Trophoblast cell (in vitro differentiated cells and primary cell): ENCODE measurements at regions not wholly inside any gene's neighbourhood (a gene's known extent, or its start where the extent isn't known, plus 50 kb on each side); places are given as distances from the start of the nearest gene placed in this dataset.

Experiments
- DNase-seq, 2 donors: peaks; one replicate each; pipeline ENCODE4 v3.0.0-alpha.2; 2016
- H2AFZ ChIP-seq: 2 replicates; pipeline ENCODE4 v1.6.1; 2013; ENCODE audit warnings: low read length, moderate library complexity, mild to moderate bottlenecking; ENCODE audit not compliant: insufficient read depth, poor library complexity
- H2AK5ac ChIP-seq: 2 replicates; pipeline ENCODE4 v1.6.1; 2013; ENCODE audit warnings: mild to moderate bottlenecking, low read length
- H2BK120ac ChIP-seq: 2 replicates; pipeline ENCODE4 v1.6.1; 2013; ENCODE audit warnings: low read length, mild to moderate bottlenecking, moderate library complexity; ENCODE audit not compliant: insufficient read depth, poor library complexity
- H2BK12ac ChIP-seq: 2 replicates; pipeline ENCODE4 v1.6.1; 2013; ENCODE audit warnings: mild to moderate bottlenecking, low read length, moderate library complexity
- H2BK5ac ChIP-seq: 2 replicates; pipeline ENCODE4 v1.6.1; 2013; ENCODE audit warnings: low read length, low read depth, moderate library complexity, mild to moderate bottlenecking; ENCODE audit not compliant: poor library complexity
- H3K14ac ChIP-seq: 2 replicates; pipeline ENCODE4 v1.6.1; 2013; ENCODE audit warnings: mild to moderate bottlenecking, low read length
- H3K18ac ChIP-seq: 2 replicates; pipeline ENCODE4 v1.6.1; 2013; ENCODE audit warnings: mild to moderate bottlenecking, low read length
- H3K23ac ChIP-seq: 2 replicates; pipeline ENCODE4 v1.6.1; 2013; ENCODE audit warnings: low read length
- H3K27ac ChIP-seq: 2 replicates; pipeline ENCODE4 v1.5.1; 2013; ENCODE audit warnings: low read depth, mild to moderate bottlenecking, inconsistent platforms, low read length, moderate library complexity
- H3K27me3 ChIP-seq: 2 replicates; pipeline ENCODE4 v1.6.1; 2013; ENCODE audit warnings: inconsistent platforms, mild to moderate bottlenecking, low read length, moderate library complexity; ENCODE audit not compliant: insufficient read depth
- H3K36me3 ChIP-seq, 2 experiments: 1 replicate in 1 of 2; 2 replicates in 1 of 2; pipeline ENCODE4 v1.6.1; 2013; ENCODE audit warnings: low read length in 2 of 2, mild to moderate bottlenecking in 2 of 2, moderate library complexity in 1 of 2; ENCODE audit not compliant: insufficient read depth in 2 of 2, control insufficient read depth in 1 of 2
- H3K4ac ChIP-seq: 2 replicates; pipeline ENCODE4 v1.6.1; 2013; ENCODE audit warnings: low read depth, mild to moderate bottlenecking, low read length, moderate library complexity
- H3K4me1 ChIP-seq, 2 experiments: 1 replicate in 1 of 2; 2 replicates in 1 of 2; pipeline ENCODE4 v1.6.1; 2013; ENCODE audit warnings: low read length in 2 of 2, mild to moderate bottlenecking in 2 of 2, moderate library complexity in 1 of 2; ENCODE audit not compliant: insufficient read depth in 2 of 2, control insufficient read depth in 1 of 2
- H3K4me2 ChIP-seq: 2 replicates; pipeline ENCODE4 v1.6.1; 2013; ENCODE audit warnings: inconsistent platforms, mild to moderate bottlenecking, low read length, moderate library complexity
- H3K4me3 ChIP-seq: 2 replicates; pipeline ENCODE4 v1.5.1; 2013; ENCODE audit warnings: mild to moderate bottlenecking, low read depth, low read length, inconsistent platforms
- H3K79me1 ChIP-seq: one replicate; pipeline ENCODE4 v1.6.1; 2013; ENCODE audit warnings: low read length
- H3K79me2 ChIP-seq: 2 replicates; pipeline ENCODE4 v1.6.1; 2013; ENCODE audit warnings: low read length, mild to moderate bottlenecking; ENCODE audit not compliant: control insufficient read depth, insufficient read depth, poor library complexity
- H3K9ac ChIP-seq: 2 replicates; pipeline ENCODE4 v1.6.1; 2013; ENCODE audit warnings: mild to moderate bottlenecking, low read length
- H3K9me3 ChIP-seq: 2 replicates; pipeline ENCODE4 v1.6.1; 2013; ENCODE audit warnings: low read depth, mild to moderate bottlenecking, control low read depth, inconsistent platforms, low read length; ENCODE audit not compliant: insufficient read depth
- H4K12ac ChIP-seq: 2 replicates; pipeline ENCODE4 v1.6.1; 2013; ENCODE audit warnings: low read depth, mild to moderate bottlenecking, low read length, moderate library complexity
- H4K8ac ChIP-seq: 2 replicates; pipeline ENCODE4 v1.6.1; 2013; ENCODE audit warnings: low read depth, mild to moderate bottlenecking, low read length, moderate library complexity
- H4K91ac ChIP-seq: one replicate; pipeline ENCODE4 v1.6.1; 2013; ENCODE audit warnings: low read depth, mild to moderate bottlenecking, low read length, moderate library complexity
- WGBS: extraction: QIAGEN DNeasy Blood & Tissue Kit; methylation state at CpG from one replicate; pipeline ENCODE4 v1.1.7; 2013; ENCODE audit warnings: missing lambda C conversion rate; ENCODE audit not compliant: insufficient read length, insufficient coverage; ENCODE audit errors: extremely low coverage; 5-methylcytosine and 5-hydroxymethylcytosine counted together

GRCh38 chr17:45650561-45650960 is 133.6 kb upstream of the CRHR1 start:
- Histone ChIP-seq H2BK120ac (no peak overlapping the region), H3K9ac (no peak overlapping the region), H2BK5ac (no peak overlapping the region), H3K18ac (no peak overlapping the region), H2AFZ (no peak overlapping the region), H3K4me3 (no peak overlapping the region), H3K23ac (no peak overlapping the region), H4K12ac (no peak overlapping the region), H3K27me3 (no peaks in the 10 kb centered on the region), H4K8ac (no peak overlapping the region), H3K4me1 (no peaks in the 10 kb centered on the region), H3K4ac (no peak overlapping the region), H3K79me2 (no peaks in the 10 kb centered on the region), H3K79me1 (no peaks in the 10 kb centered on the region), H2AK5ac (no peak overlapping the region), H3K4me2 (no peak overlapping the region), H3K9me3 (peaks cover 2% of the 10 kb centered on the region), H3K14ac (no peak overlapping the region), H3K36me3 (no peaks in the 10 kb centered on the region), H4K91ac (no peak overlapping the region), H3K27ac (no peak overlapping the region), H2BK12ac (no peak overlapping the region)
- no peak for DNase-seq
- WGBS, result no CpG with 5 or more reads among the region's 10 CpGs

GRCh38 chr17:45651145-45651709 is 132.9 kb upstream of the CRHR1 start:
- Histone ChIP-seq H2AK5ac (no peak overlapping the region), H2BK120ac (no peak overlapping the region), H3K9ac (no peak overlapping the region), H3K79me2 (no peaks in the 10 kb centered on the region), H3K79me1 (no peaks in the 10 kb centered on the region), H3K23ac (no peak overlapping the region), H4K12ac (no peak overlapping the region), H3K4me3 (no peak overlapping the region), H3K4me1 (no peaks in the 10 kb centered on the region), H3K9me3 (peaks cover 2% of the 10 kb centered on the region), H3K18ac (no peak overlapping the region), H3K36me3 (no peaks in the 10 kb centered on the region), H3K27ac (no peak overlapping the region), H2BK5ac (no peak overlapping the region), H4K91ac (no peak overlapping the region), H3K4me2 (no peak overlapping the region), H3K14ac (no peak overlapping the region), H2AFZ (no peak overlapping the region), H2BK12ac (no peak overlapping the region), H3K27me3 (no peaks in the 10 kb centered on the region), H3K4ac (no peak overlapping the region), H4K8ac (no peak overlapping the region)
- WGBS, result no CpG with 5 or more reads among the region's 8 CpGs
- no peak for DNase-seq

- Histone ChIP-seq H3K36me3 (no peaks in the 10 kb centered on the region), H3K4me2 (no peak overlapping the region), H2BK120ac (no peak overlapping the region), H3K4ac (no peak overlapping the region), H3K79me1 (no peaks in the 10 kb centered on the region), H3K9ac (no peak overlapping the region), H2BK5ac (no peak overlapping the region), H3K23ac (no peak overlapping the region), H2AFZ (no peak overlapping the region), H4K12ac (no peak overlapping the region), H2AK5ac (no peak overlapping the region), H3K79me2 (no peaks in the 10 kb centered on the region), H3K4me1 (no peaks in the 10 kb centered on the region), H3K27me3 (no peaks in the 10 kb centered on the region), H4K8ac (no peak overlapping the region), H3K27ac (no peak overlapping the region), H3K9me3 (peaks cover 1% of the 10 kb centered on the region), H3K18ac (no peak overlapping the region), H4K91ac (no peak overlapping the region), H2BK12ac (no peak overlapping the region), H3K4me3 (no peak overlapping the region), H3K14ac (no peak overlapping the region)
- WGBS, result no CpG with 5 or more reads among the region's 4 CpGs
- no peak for DNase-seq
Measured at GRCh38 chr17:45653616-45654015, 130.5 kb upstream of the CRHR1 start.

GRCh38 chr17:45656527-45657181 is 127.5 kb upstream of the CRHR1 start:
- Histone ChIP-seq H3K36me3 (no peaks in the 10 kb centered on the region), H2BK120ac (no peak overlapping the region), H3K4me2 (no peak overlapping the region), H3K14ac (no peak overlapping the region), H4K12ac (no peak overlapping the region), H2BK5ac (no peak overlapping the region), H3K4ac (no peak overlapping the region), H4K8ac (no peak overlapping the region), H3K27me3 (no peaks in the 10 kb centered on the region), H3K79me2 (no peaks in the 10 kb centered on the region), H4K91ac (no peak overlapping the region), H2AK5ac (no peak overlapping the region), H3K9me3 (no peaks in the 10 kb centered on the region), H2AFZ (no peak overlapping the region), H3K9ac (no peak overlapping the region), H3K79me1 (no peaks in the 10 kb centered on the region), H3K4me3 (no peak overlapping the region), H3K18ac (no peak overlapping the region), H3K4me1 (no peaks in the 10 kb centered on the region), H2BK12ac (no peak overlapping the region), H3K27ac (no peak overlapping the region), H3K23ac (no peak overlapping the region)
- WGBS, result no CpG with 5 or more reads among the region's 11 CpGs
- no peak for DNase-seq
